MM.1S (cell line): ENCODE measurements at regions not wholly inside any gene's neighbourhood (a gene's known extent, or its start where the extent isn't known, plus 50 kb on each side); places are given as distances from the start of the nearest gene placed in this dataset.

Experiments used
- DNase-seq: peaks from one replicate; pipeline ENCODE4 v3.0.0-alpha.2; 2015
- H2AFZ ChIP-seq: fragments of 300-600 bp; sonication (generic); 2 replicates; pipeline ENCODE4 v1.6.0; 2016; ENCODE audit warnings: antibody characterized with exemption, low read length
- H3F3A ChIP-seq: fragments of 300-600 bp; sonication (generic); 2 replicates; pipeline ENCODE4 v1.6.1; 2016; ENCODE audit warnings: mild to moderate bottlenecking, antibody characterized with exemption, low read length, moderate library complexity, mixed read lengths; ENCODE audit not compliant: insufficient read depth
- H3K27ac ChIP-seq: fragments of 300-600 bp; sonication (generic); 2 replicates; pipeline ENCODE4 v1.5.1; 2016; ENCODE audit warnings: mild to moderate bottlenecking, low read length
- H3K27me3 ChIP-seq: fragments of 300-600 bp; sonication (generic); replicated peaks from 2 replicates; pipeline ENCODE4 v1.6.0; 2016; ENCODE audit warnings: low read length; ENCODE audit not compliant: insufficient read depth
- H3K36me3 ChIP-seq: fragments of 300-600 bp; sonication (generic); replicated peaks from 2 replicates; pipeline ENCODE4 v1.6.1; 2016; ENCODE audit warnings: mild to moderate bottlenecking, low read length, mixed read lengths; ENCODE audit not compliant: insufficient read depth
- H3K4me1 ChIP-seq: fragments of 300-600 bp; sonication (generic); 2 replicates; pipeline ENCODE4 v1.6.1; 2016; ENCODE audit warnings: low read length, mixed read lengths
- H3K4me2 ChIP-seq: fragments of 300-600 bp; sonication (generic); 2 replicates; pipeline ENCODE4 v1.6.0; 2016; ENCODE audit warnings: low read depth, low read length
- H3K4me3 ChIP-seq: fragments of 300-600 bp; sonication (generic); 2 replicates; pipeline ENCODE4 v1.5.1; 2016; ENCODE audit warnings: low read length, mixed read lengths
- H3K79me2 ChIP-seq: fragments of 300-600 bp; sonication (generic); 2 replicates; pipeline ENCODE4 v1.6.1; 2016; ENCODE audit warnings: mixed run types, low read length, mixed read lengths
- H3K9ac ChIP-seq: fragments of 300-600 bp; sonication (generic); 2 replicates; pipeline ENCODE4 v1.6.1; 2016; ENCODE audit warnings: low read length, mixed read lengths
- H3K9me2 ChIP-seq: fragments of 300-600 bp; sonication (generic); replicated peaks from 2 replicates; pipeline ENCODE4 v1.6.1; 2016; ENCODE audit warnings: mild to moderate bottlenecking, low read length, mixed read lengths; ENCODE audit not compliant: insufficient read depth
- H3K9me3 ChIP-seq: fragments of 300-600 bp; sonication (generic); replicated peaks from 2 replicates; pipeline ENCODE4 v1.6.1; 2016; ENCODE audit warnings: mild to moderate bottlenecking, low read length, mixed read lengths; ENCODE audit not compliant: insufficient read depth
- H4K20me1 ChIP-seq: fragments of 300-600 bp; sonication (generic); 2 replicates; pipeline ENCODE4 v1.6.1; 2016; ENCODE audit warnings: mild to moderate bottlenecking, low read length, moderate library complexity, mixed read lengths; ENCODE audit not compliant: insufficient read depth
- EZH2 ChIP-seq: fragments of 300-600 bp; sonication (generic); optimal IDR thresholded peaks from 2 replicates; pipeline ENCODE3; 2017; ENCODE audit warnings: low read depth, mild to moderate bottlenecking, antibody characterized with exemption, low read length, mixed read lengths
- EZH2phosphoT487 ChIP-seq: fragments of 300-600 bp; sonication (generic); IDR thresholded peaks from 2 replicates; pipeline ENCODE4 v1.6.1; 2018; ENCODE audit warnings: antibody characterized with exemption, low read length
- TF ChIP-seq, protein P1 (sequence below): fragments of 300-600 bp; sonication (generic); IDR thresholded peaks from 2 replicates; pipeline ENCODE4 v1.5.1; 2016; ENCODE audit warnings: antibody characterized with exemption, low read length, mixed read lengths

GRCh38 chr12:83313322-83313721, 626.6 kb downstream of the TMTC2 start:
- no peaks in the 10 kb centered on the region for H3K27me3 ChIP-seq
- no peak for DNase-seq
- H3K4me2 ChIP-seq, result no peak overlapping the region
- no peak overlapping the region for H3K4me3 ChIP-seq
- no peaks in the 10 kb centered on the region for H4K20me1 ChIP-seq
- H3K4me1 ChIP-seq, result no peaks in the 10 kb centered on the region
- H2AFZ ChIP-seq, result no peak overlapping the region
- no peaks in the 10 kb centered on the region for H3K9me2 ChIP-seq
- H3K79me2 ChIP-seq, result no peaks in the 10 kb centered on the region
- no peak overlapping the region for H3K9ac ChIP-seq
- H3K9me3 ChIP-seq, result no peaks in the 10 kb centered on the region
- no peaks in the 10 kb centered on the region for H3F3A ChIP-seq
- no peaks in the 10 kb centered on the region for H3K36me3 ChIP-seq
- no peak overlapping the region for H3K27ac ChIP-seq
- no peak for TF ChIP-seq EZH2phosphoT487
- TF ChIP-seq, protein P1, sequence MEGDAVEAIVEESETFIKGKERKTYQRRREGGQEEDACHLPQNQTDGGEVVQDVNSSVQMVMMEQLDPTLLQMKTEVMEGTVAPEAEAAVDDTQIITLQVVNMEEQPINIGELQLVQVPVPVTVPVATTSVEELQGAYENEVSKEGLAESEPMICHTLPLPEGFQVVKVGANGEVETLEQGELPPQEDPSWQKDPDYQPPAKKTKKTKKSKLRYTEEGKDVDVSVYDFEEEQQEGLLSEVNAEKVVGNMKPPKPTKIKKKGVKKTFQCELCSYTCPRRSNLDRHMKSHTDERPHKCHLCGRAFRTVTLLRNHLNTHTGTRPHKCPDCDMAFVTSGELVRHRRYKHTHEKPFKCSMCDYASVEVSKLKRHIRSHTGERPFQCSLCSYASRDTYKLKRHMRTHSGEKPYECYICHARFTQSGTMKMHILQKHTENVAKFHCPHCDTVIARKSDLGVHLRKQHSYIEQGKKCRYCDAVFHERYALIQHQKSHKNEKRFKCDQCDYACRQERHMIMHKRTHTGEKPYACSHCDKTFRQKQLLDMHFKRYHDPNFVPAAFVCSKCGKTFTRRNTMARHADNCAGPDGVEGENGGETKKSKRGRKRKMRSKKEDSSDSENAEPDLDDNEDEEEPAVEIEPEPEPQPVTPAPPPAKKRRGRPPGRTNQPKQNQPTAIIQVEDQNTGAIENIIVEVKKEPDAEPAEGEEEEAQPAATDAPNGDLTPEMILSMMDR, result no peak
- no peak for TF ChIP-seq EZH2

GRCh38 chr12:83276904-83277303, 590.2 kb downstream of the TMTC2 start:
- Histone ChIP-seq H3K4me2 (no peak overlapping the region), H3F3A (no peaks in the 10 kb centered on the region), H2AFZ (no peak overlapping the region), H3K27ac (no peak overlapping the region), H3K4me3 (no peak overlapping the region), H3K79me2 (no peaks in the 10 kb centered on the region), H3K36me3 (no peaks in the 10 kb centered on the region), H3K9me3 (no peaks in the 10 kb centered on the region), H3K9ac (no peak overlapping the region), H3K4me1 (no peaks in the 10 kb centered on the region), H3K9me2 (no peaks in the 10 kb centered on the region), H3K27me3 (no peaks in the 10 kb centered on the region), H4K20me1 (no peaks in the 10 kb centered on the region)
- no peak for DNase-seq
- no peak for TF ChIP-seq EZH2phosphoT487
- no peak for TF ChIP-seq EZH2
- TF ChIP-seq, protein P1, result no peak

- no peaks in the 10 kb centered on the region for H3K79me2 ChIP-seq
- H2AFZ ChIP-seq, result no peak overlapping the region
- TF ChIP-seq, protein P1, result no peak
- no peak for TF ChIP-seq EZH2
- no peak for TF ChIP-seq EZH2phosphoT487
- H3K27me3 ChIP-seq, result no peaks in the 10 kb centered on the region
- H3K4me3 ChIP-seq, result no peak overlapping the region
- H3K9ac ChIP-seq, result no peak overlapping the region
- H3K27ac ChIP-seq, result no peak overlapping the region
- no peak overlapping the region for H3K4me2 ChIP-seq
- H4K20me1 ChIP-seq, result no peaks in the 10 kb centered on the region
- H3K4me1 ChIP-seq, result no peaks in the 10 kb centered on the region
- no peaks in the 10 kb centered on the region for H3F3A ChIP-seq
- no peaks in the 10 kb centered on the region for H3K36me3 ChIP-seq
- no peaks in the 10 kb centered on the region for H3K9me2 ChIP-seq
- H3K9me3 ChIP-seq, result no peaks in the 10 kb centered on the region
- DNase-seq, result no peak
Observed at GRCh38 chr12:83271201-83271600, 584.5 kb downstream of the TMTC2 start.
